GM12891 (cell line): ENCODE measurements at regions not wholly inside any gene's neighbourhood (a gene's known extent, or its start where the extent isn't known, plus 50 kb on each side); places are given as distances from the start of the nearest gene placed in this dataset.

ENCODE experiments used
- DNase-seq: peaks from one replicate; pipeline ENCODE4 v3.0.0; 2011; ENCODE audit warnings: low spot score; ENCODE audit not compliant: insufficient read length
- FAIRE-seq: peaks from 2 replicates; lab custom pipeline; 2011; peaks lifted over from hg19 to GRCh38; lab: Jason Lieb, UNC
- PAX5 ChIP-seq: IDR thresholded peaks from 2 replicates; pipeline ENCODE4 v1.6.1; 2011; ENCODE audit warnings: low read length, moderate library complexity, mild to moderate bottlenecking; ENCODE audit not compliant: insufficient read depth, severe bottlenecking
- POLR2A ChIP-seq: IDR thresholded peaks from 2 replicates; pipeline ENCODE4 v1.6.1; 2011; ENCODE audit warnings: low read depth, low read length, control low read depth
- POLR2AphosphoS5 ChIP-seq: IDR thresholded peaks from 2 replicates; pipeline ENCODE4 v1.6.1; 2011; ENCODE audit warnings: low read depth, low read length, control low read depth
- POU2F2 ChIP-seq: IDR thresholded peaks from 2 replicates; pipeline ENCODE4 v1.6.1; 2011; ENCODE audit warnings: low read depth, mild to moderate bottlenecking, control low read depth, low read length, moderate library complexity
- SPI1 ChIP-seq: IDR thresholded peaks from 2 replicates; pipeline ENCODE4 v1.6.1; 2011; ENCODE audit warnings: low read depth, low read length, control low read depth
- TAF1 ChIP-seq: IDR thresholded peaks from 2 replicates; pipeline ENCODE4 v1.6.1; 2011; ENCODE audit warnings: low read depth, low read length, control low read depth

DNA sequence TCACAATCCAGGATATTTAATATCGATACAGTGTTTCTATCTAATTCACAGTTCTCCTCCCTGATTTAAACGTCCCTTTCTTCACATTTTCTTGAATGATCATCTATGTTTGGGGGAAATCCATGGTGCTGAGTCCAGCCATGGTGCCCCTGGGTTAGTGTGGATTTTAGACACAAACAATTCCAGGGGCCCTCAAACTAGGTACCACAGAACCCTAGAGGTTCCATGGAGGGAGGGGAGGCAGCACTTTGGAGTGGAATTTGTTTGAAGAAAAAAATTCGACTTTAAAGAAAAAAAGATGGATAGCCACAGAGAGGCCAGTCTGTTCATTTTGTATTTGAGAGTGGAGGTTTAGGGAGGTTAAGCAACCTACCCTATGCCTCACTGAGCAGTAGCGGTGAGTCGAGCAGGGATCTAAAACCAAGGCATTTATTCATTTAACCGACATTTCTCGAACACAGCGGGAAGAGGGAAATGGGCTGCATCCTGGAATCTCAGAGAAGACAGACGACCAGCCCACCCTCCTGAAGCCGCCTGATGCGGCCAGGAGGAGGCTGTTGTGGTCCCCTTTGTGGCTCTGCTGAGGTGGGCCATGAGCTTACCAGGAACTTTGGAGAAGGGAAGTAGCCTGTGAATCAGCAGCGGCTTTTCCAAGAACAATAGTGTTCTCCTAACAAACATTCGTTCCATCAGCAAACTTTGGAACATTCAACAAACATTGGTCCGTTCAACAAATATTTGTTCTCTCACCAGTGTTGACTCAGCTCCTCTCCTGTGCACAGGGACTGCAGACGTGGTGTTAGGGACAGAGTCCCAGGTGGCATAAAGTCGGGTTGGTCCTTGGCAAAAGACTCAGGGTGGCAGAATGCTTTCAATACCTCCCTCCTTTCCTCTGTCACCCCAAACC is 103.5 kb upstream of the ZBTB40 start:
- DNase-seq = no peak
- no peak for TF ChIP-seq TAF1
- no peak for TF ChIP-seq POLR2A
- TF ChIP-seq PAX5 = no peak
- no peak for TF ChIP-seq POLR2AphosphoS5
- no peak for TF ChIP-seq POU2F2
- no peak for TF ChIP-seq SPI1
- no peak for FAIRE-seq

DNA sequence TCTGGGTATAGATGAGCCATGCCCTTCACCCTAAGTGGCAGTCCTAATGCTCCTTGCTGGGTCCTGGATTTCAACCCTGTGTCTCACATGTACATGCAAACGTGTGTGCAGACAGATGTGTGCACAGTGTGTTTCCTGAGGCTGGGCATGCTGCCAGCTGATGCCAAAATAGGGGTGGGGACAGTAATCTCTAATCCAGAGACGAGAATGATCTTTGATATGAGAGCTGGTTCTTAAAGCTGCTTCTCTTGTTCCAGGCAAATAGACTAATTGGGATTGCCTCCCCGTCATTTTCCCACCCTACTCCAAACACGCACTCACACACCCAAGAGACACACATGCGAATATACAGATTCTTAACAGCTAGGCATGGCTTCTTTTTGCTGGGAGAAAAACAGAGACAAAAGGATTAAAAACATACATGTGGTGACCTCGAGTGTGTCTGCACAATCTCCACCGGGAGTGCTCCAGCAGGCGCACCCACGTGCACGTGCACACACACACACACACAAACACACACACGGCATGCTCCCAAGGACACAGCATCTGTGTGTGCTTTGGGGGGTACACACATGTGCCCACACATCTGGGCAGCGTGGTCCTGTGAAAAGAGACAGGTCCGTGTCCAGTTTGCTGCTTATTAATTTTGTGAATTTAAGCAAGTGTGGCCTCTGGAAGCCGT is 102.1 kb upstream of the ZBTB40 start:
- no peak for TF ChIP-seq POLR2A
- no peak for TF ChIP-seq TAF1
- no peak for TF ChIP-seq POLR2AphosphoS5
- TF ChIP-seq PAX5 = no peak
- TF ChIP-seq SPI1 = no peak
- no peak for TF ChIP-seq POU2F2
- DNase-seq (no peak), FAIRE-seq (no peak)

DNA sequence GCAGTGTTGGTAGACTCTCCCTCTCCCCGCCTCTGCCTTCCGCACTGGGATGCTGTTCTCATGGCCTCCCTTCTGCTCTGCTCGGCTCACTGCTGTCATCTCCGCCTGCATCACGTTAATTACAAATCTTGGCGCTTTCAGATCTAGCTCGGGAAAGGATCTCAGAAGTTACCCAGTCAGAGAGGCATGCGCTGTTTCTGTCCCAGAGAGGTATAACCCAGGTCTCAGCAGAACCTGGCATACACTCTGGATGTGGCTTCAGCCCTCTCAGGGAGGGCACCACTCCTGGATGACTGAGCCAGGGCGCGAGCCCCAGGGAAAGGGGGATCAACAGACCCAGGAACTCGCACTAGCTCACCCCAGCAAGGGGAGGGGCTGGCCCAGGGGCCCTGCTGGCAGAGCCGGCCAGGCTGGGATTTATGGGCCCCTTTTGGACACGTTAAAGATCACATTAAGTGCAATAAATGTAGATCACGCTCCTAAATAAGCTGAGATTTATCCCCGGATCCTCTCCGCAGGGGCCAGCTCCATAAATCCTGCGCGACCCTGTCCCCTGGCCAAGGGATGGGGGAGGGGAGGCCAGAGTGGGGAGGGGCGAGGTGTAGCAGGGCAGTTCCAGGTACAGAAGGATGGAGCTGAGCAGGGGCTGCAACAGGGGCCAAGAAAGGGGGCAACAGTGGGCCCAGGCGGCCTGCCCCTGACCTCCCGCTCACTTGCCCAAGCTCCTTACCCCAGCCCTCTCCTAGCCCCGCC is 101.3 kb upstream of the ZBTB40 start:
- FAIRE-seq (no peak), DNase-seq (no peak)
- no peak for TF ChIP-seq TAF1
- no peak for TF ChIP-seq POU2F2
- TF ChIP-seq SPI1 = no peak
- no peak for TF ChIP-seq POLR2A
- no peak for TF ChIP-seq POLR2AphosphoS5
- TF ChIP-seq PAX5 = no peak

- TF ChIP-seq POLR2AphosphoS5 = no peak
- DNase-seq (no peak), FAIRE-seq (no peak)
Observed at GRCh38 chr1:22350924-22351767, 100.5 kb upstream of the ZBTB40 start.

DNA sequence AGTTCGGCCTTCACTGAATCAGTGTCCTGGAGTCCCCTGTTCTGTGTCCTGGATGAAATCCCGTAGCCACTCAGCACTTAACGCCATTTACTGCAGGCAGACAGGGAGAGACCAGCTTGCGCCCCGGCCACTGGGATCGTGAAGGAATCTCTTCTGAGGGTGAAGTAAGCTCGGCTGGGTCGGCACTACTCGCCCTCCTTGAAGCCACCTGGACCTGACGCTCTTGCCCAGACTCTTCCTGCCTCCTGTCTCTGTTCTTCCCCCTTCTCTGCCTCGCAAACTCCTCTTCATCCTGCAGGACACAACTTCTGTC is 99.9 kb upstream of the ZBTB40 start:
- FAIRE-seq (no peak), DNase-seq (no peak)

DNA sequence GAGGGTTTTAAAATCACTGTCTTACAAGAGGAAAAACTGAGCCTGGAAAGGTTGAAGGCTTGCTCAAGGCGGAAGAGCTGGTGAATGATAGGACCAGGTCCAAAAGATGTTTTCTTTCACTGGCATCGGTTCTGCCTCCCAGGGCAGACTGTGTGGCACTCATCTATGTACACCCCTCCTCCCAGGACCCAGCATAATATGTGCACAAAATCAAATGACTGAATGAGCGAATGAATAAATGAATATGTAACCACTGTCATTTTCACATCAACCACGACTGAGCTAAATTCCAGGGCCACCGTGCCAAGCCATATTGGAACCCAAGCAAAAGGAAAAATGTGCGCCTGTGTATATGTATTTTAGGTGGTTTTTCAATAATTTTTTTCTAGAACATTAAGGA is 99.3 kb upstream of the ZBTB40 start:
- TF ChIP-seq TAF1 (no peak), PAX5 (no peak), POLR2A (no peak), SPI1 (no peak), POU2F2 (no peak), POLR2AphosphoS5 (no peak)
- no peak for FAIRE-seq
- DNase-seq = no peak

More for the DNA sequence above, 99.9 kb upstream of the ZBTB40 start:
- TF ChIP-seq SPI1 (no peak), TAF1 (no peak), PAX5 (no peak), POLR2AphosphoS5 (no peak), POU2F2 (no peak), POLR2A (no peak)

DNA sequence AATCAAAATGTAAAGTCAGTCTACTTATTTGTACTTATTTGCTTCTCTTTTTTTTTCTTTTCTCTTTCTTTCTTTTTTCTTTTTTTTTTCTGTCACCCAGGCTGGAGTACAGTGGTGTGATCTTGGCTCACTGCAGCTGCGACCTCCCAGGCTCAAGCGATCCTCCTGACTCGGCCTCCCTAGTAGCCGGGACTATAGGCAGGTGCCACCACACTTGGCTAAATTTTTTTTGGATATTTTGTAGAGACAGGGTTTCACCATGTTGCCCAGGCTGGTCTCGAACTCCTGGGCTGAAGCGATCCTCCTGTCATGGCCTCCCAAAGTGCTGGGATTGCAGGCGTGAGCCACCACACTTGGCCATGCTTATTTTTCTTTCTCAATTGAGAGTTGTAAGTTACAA is 98.8 kb upstream of the ZBTB40 start:
- no peak for DNase-seq
- FAIRE-seq = no peak
- TF ChIP-seq POU2F2 = no peak
- TF ChIP-seq PAX5 = no peak
- TF ChIP-seq SPI1 = no peak
- TF ChIP-seq POLR2A = no peak
- TF ChIP-seq POLR2AphosphoS5 = no peak
- no peak for TF ChIP-seq TAF1

DNA sequence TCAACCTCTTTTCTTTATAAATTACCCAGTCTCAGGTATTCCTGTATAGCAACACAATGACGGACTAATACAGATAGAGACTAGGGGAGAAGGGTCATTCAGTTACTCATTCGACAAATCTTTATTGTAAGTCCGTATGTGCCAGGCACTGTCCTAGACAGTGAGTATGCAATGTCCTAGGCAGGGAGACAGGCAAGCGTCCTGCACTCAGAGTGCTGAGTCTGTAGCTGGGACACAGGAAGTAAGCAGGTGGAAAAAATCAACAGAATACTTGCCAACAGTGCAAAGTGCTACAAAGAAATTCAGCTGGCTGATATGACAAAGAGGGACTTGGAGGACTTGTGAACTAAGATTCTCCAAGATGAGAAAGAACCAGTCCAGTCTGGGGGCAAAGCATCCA is 92.2 kb upstream of the ZBTB40 start:
- DNase-seq = no peak
- no peak for FAIRE-seq

More for the DNA sequence above, 92.2 kb upstream of the ZBTB40 start:
- TF ChIP-seq SPI1 (no peak), POU2F2 (no peak), PAX5 (no peak), POLR2A (no peak), TAF1 (no peak), POLR2AphosphoS5 (no peak)
